ENCODE measurements at regions not wholly inside any gene's neighbourhood (a gene's known extent, or its start where the extent isn't known, plus 50 kb on each side); places are given as distances from the start of the nearest gene placed in this dataset.

DNA sequence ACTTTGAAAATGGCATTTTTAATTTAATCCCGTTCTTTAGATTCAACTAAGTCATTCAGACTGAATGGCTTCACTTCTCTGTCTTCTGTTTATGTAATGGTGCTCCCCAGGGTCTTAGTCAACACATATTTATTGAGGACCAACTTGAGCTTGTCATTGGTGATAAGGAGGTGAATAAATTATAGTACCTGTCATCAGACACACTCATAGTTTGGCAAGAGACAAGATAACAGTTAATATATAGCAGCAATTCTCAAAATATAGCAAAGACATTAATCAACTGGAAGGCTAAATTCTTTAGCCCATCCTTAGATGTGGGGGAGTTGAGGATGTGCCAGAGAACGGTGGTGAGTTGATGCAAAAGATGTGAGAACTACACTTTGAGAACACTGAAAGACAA is 78.4 kb downstream of the MACIR start:
- no peak for DNase-seq

DNA sequence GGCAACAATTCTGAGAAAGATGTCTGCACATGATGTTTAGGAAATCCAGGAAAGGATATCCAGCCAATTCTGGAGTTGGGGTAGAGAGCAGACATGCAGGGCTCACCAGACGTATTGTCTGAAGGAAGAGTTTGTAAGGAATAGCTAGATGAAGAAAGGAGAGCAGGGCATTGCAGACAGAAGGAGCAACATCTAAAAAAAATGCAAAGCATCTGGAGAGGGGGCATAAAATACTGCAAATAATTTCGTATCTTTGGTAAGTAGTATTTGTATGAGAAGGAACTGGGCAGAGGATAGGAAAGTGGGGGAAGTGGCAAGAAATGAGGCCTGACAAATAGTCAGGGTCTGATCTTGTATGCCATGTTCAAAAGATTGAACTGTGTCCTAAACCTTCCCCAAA is 74.8 kb downstream of the MACIR start:
- no peak for DNase-seq

DNA sequence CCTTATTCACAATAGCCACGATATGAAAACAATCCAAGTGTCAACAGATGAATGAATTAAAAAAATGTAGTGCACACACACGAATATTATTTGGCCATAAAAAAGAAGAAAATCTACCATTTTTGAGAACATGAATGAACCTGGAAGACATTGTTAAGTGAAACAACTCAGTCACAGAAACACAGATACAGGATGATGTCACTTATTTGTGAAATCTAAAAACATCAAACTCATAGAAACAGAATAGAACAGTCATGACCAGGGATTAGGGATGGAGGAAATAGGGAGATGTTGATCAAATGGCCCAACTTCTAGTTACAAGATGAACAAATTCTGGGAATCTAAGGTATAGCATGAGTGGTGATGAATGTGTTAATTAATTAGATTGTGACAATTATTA is 72.3 kb downstream of the MACIR start:
- DNase-seq: no peak
